C4-2B (cell line): ENCODE measurements at regions not wholly inside any gene's neighbourhood (a gene's known extent, or its start where the extent isn't known, plus 50 kb on each side); places are given as distances from the start of the nearest gene placed in this dataset.

Source experiments
- ZFX ChIP-seq: fragments of 450-650 bp; IDR thresholded peaks from 2 replicates; pipeline ENCODE4 v1.6.1; 2017
- TF ChIP-seq, protein P1 (sequence below): fragments of 450-650 bp; conservative IDR thresholded peaks from 2 replicates; pipeline ENCODE4 v1.5.1; 2017; ENCODE audit warnings: mild to moderate bottlenecking

DNA sequence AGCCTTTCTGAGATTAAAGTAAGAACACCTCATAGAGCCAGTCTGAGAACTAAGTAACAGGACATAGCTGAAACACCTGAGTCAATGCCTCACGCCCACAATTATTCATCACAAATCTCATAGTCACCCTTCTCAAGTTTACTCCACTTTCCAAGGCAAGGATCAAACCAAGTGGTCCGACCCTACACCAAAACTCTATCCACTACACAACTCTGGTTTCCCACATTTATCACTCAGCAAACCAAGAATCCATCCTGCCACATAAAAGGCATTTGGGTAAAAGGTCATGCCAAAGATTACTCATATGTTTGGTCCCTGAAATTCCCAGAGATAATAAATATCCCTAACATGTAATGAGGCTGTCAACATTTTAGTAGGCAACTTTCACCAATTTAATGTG is 144.1 kb downstream of the RPAP3 start:
- TF ChIP-seq, protein P1, sequence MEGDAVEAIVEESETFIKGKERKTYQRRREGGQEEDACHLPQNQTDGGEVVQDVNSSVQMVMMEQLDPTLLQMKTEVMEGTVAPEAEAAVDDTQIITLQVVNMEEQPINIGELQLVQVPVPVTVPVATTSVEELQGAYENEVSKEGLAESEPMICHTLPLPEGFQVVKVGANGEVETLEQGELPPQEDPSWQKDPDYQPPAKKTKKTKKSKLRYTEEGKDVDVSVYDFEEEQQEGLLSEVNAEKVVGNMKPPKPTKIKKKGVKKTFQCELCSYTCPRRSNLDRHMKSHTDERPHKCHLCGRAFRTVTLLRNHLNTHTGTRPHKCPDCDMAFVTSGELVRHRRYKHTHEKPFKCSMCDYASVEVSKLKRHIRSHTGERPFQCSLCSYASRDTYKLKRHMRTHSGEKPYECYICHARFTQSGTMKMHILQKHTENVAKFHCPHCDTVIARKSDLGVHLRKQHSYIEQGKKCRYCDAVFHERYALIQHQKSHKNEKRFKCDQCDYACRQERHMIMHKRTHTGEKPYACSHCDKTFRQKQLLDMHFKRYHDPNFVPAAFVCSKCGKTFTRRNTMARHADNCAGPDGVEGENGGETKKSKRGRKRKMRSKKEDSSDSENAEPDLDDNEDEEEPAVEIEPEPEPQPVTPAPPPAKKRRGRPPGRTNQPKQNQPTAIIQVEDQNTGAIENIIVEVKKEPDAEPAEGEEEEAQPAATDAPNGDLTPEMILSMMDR = no peak
- TF ChIP-seq ZFX = no peak
